ENCODE measurements at regions not wholly inside any gene's neighbourhood (a gene's known extent, or its start where the extent isn't known, plus 50 kb on each side); places are given as distances from the start of the nearest gene placed in this dataset.
"Not testable (repeated sequence)": the region's sequence is repeated elsewhere in the genome, so short reads cannot be mapped to it uniquely, and the experiment has no call there.

DNA sequence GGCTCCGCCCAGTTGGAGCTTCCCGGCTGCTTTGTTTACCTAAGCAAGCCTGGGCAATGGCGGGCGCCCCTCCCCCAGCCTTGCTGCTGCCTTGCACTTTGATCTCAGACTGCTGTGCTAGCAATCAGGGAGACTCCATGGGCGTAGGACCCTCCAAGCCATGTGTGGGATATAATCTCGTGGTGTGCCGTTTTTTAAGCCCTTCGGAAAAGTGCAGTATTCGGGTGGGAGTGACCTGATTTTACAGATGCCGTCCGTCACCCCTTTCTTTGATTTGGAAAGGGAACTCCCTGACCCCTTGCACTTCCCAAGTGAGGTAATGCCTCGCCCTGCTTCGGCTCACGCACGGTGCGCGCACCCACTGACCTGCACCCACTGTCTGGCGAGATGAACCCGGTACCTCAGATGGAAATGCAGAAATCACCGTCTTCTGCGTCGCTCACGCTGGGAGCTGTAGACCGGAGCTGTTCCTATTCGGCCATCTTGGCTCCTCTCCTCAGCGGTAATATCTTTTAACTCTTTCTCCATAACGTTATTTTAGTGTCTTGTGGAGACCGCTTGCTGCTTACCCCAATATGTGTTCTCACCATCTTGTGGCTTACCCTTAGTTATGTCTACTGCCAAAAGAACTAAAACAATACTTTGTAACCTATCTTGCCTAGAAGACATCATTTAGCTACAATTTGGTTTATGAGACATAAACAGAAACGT lies 328.7 kb upstream of the EPHA5 start:
- TF ChIP-seq, protein P1, sequence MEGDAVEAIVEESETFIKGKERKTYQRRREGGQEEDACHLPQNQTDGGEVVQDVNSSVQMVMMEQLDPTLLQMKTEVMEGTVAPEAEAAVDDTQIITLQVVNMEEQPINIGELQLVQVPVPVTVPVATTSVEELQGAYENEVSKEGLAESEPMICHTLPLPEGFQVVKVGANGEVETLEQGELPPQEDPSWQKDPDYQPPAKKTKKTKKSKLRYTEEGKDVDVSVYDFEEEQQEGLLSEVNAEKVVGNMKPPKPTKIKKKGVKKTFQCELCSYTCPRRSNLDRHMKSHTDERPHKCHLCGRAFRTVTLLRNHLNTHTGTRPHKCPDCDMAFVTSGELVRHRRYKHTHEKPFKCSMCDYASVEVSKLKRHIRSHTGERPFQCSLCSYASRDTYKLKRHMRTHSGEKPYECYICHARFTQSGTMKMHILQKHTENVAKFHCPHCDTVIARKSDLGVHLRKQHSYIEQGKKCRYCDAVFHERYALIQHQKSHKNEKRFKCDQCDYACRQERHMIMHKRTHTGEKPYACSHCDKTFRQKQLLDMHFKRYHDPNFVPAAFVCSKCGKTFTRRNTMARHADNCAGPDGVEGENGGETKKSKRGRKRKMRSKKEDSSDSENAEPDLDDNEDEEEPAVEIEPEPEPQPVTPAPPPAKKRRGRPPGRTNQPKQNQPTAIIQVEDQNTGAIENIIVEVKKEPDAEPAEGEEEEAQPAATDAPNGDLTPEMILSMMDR (IDR thresholded peaks at IDR 0.05; ENCODE audit: insufficient read depth, low read length, poor library complexity, severe bottlenecking) = not testable (repeated sequence)
- not testable (repeated sequence) for TF ChIP-seq EZH2phosphoT487 (conservative IDR thresholded peaks at IDR 0.05; ENCODE audit: low read length)

Measured in SU-DHL-6 (cell line).